SK-N-SH (cell line): ENCODE measurements at regions not wholly inside any gene's neighbourhood (a gene's known extent, or its start where the extent isn't known, plus 50 kb on each side); places are given as distances from the start of the nearest gene placed in this dataset.
"Not testable (repeated sequence)": the region's sequence is repeated elsewhere in the genome, so short reads cannot be mapped to it uniquely, and the experiment has no call there.

ENCODE experiments used
- POLR2AphosphoS5 ChIP-seq: IDR thresholded peaks from 2 replicates; pipeline ENCODE4 v1.6.1; 2012; ENCODE audit warnings: low read depth, low read length
- RAD21 ChIP-seq: IDR thresholded peaks from 2 replicates; pipeline ENCODE4 v1.6.1; 2012; ENCODE audit warnings: mild to moderate bottlenecking, low read length
- YY1 ChIP-seq: IDR thresholded peaks from 2 replicates; pipeline ENCODE4 v1.4.0; 2012; ENCODE audit warnings: low read depth, mild to moderate bottlenecking
- TF ChIP-seq, protein P1 (sequence below): fragments of 200-600 bp; sonication (generic); IDR thresholded peaks from 2 replicates; pipeline ENCODE4 v1.6.1; 2017; ENCODE audit warnings: antibody characterized with exemption, mild to moderate bottlenecking, moderate library complexity
- TF ChIP-seq, protein P2 (sequence below): fragments of 150-350 bp; IDR thresholded peaks from 2 replicates; pipeline ENCODE4 v1.6.1; 2017; ENCODE audit warnings: antibody characterized with exemption, low read length, low read depth, borderline replicate concordance
- TF ChIP-seq, protein P3 (sequence below): IDR thresholded peaks from 2 replicates; pipeline ENCODE4 v1.4.0; 2012; ENCODE audit warnings: low read depth, borderline replicate concordance

DNA sequence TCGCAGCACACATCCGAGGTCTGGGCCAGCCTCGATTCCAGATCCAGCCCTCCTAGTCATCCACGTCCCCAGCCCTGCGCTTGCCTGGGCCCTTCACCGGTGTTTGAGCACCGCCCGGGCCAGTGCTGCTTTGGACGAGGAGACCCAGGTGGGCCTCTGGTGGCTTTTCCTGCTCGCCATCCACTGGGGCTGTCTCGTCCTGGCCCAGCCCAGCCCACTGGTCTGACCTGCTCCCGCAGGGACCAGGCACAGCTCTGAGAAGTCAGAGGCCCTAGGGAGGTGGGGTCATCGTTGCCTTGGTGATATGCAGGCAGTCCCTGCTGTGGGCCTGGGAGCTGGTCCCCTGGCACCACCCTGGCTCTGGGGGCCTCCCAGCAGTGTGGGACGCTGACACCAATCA is 200.8 kb downstream of the USP22 start:
- TF ChIP-seq, protein P1, sequence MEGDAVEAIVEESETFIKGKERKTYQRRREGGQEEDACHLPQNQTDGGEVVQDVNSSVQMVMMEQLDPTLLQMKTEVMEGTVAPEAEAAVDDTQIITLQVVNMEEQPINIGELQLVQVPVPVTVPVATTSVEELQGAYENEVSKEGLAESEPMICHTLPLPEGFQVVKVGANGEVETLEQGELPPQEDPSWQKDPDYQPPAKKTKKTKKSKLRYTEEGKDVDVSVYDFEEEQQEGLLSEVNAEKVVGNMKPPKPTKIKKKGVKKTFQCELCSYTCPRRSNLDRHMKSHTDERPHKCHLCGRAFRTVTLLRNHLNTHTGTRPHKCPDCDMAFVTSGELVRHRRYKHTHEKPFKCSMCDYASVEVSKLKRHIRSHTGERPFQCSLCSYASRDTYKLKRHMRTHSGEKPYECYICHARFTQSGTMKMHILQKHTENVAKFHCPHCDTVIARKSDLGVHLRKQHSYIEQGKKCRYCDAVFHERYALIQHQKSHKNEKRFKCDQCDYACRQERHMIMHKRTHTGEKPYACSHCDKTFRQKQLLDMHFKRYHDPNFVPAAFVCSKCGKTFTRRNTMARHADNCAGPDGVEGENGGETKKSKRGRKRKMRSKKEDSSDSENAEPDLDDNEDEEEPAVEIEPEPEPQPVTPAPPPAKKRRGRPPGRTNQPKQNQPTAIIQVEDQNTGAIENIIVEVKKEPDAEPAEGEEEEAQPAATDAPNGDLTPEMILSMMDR, result not testable (repeated sequence)
- not testable (repeated sequence) for TF ChIP-seq POLR2AphosphoS5, YY1, RAD21
- TF ChIP-seq, protein P2, sequence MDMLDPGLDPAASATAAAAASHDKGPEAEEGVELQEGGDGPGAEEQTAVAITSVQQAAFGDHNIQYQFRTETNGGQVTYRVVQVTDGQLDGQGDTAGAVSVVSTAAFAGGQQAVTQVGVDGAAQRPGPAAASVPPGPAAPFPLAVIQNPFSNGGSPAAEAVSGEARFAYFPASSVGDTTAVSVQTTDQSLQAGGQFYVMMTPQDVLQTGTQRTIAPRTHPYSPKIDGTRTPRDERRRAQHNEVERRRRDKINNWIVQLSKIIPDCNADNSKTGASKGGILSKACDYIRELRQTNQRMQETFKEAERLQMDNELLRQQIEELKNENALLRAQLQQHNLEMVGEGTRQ, result not testable (repeated sequence)
- TF ChIP-seq, protein P3, sequence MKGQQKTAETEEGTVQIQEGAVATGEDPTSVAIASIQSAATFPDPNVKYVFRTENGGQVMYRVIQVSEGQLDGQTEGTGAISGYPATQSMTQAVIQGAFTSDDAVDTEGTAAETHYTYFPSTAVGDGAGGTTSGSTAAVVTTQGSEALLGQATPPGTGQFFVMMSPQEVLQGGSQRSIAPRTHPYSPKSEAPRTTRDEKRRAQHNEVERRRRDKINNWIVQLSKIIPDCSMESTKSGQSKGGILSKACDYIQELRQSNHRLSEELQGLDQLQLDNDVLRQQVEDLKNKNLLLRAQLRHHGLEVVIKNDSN, result not testable (repeated sequence)
